Activated CD4-positive, alpha-beta T cell treated with anti-CD3 and anti-CD28 coated beads, Interleukin-2, Interleukin-6, amounts not matched to agents 100 ng/mL and 50 ng/mL, durations not matched to agents 16 hours and 8 hours (primary cell): ENCODE measurements at regions not wholly inside any gene's neighbourhood (a gene's known extent, or its start where the extent isn't known, plus 50 kb on each side); places are given as distances from the start of the nearest gene placed in this dataset.
"Not testable (repeated sequence)": the region's sequence is repeated elsewhere in the genome, so short reads cannot be mapped to it uniquely, and the experiment has no call there.

Source experiments
- DNase-seq: peaks from one replicate; pipeline ENCODE4 v3.0.0-alpha.2; 2020

DNA sequence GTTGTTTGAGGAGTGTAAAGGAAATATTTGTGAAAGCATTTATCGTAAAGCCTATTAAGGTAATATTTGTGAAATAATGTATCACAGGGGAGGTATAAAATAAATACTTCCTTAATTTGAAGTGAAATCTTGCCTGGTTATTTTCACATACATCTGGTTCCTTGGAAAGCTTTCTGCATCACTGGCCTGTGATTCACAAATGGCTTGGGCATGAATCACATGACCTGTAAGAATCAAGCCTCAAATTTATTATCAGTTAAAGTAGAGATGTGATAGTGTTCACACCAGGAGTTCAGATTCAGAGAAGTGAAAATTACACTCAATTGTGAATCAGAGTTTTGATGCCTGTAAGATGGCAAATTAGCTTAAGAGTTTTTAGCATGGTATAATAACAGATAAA is 1911.4 kb downstream of the STIM2 start:
- no peak for DNase-seq

DNA sequence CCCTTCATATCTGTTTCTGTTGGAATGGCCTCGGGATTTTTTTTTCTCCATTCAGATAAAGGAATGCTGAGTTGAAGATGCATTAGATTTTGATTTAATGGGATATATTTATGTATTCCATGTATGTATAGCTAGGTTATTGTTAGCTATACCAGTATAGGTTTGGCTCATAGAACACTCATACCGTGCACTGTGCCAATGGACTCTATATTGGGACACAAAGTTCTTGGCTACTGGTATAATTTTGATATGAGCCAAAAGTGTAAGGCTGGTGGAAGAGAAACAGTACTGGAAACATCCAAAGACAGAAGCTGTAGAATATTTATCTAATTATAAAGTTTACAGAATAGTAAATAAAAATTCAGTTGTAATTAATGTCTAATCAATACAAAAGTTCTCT is 1912.1 kb downstream of the STIM2 start:
- DNase-seq = no peak

DNA sequence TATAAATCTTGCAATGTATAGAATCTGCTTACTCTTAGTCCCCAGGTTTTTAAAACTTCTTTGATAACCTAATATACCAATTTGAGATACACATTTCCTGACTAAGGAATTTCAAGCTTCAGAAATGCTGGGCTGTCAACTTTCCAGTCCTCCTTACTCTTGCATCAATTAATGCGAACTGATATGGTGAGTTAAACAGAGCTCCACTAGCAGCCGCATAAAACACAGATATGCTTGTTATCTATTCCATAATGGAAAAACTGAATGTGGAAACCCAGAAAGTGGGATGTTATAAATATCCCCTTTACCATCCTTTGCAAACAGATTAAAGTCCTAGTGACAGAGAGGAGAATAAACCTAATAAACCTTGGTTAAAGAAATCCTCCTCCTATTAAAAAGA is 1913.7 kb downstream of the STIM2 start:
- DNase-seq = no peak

DNA sequence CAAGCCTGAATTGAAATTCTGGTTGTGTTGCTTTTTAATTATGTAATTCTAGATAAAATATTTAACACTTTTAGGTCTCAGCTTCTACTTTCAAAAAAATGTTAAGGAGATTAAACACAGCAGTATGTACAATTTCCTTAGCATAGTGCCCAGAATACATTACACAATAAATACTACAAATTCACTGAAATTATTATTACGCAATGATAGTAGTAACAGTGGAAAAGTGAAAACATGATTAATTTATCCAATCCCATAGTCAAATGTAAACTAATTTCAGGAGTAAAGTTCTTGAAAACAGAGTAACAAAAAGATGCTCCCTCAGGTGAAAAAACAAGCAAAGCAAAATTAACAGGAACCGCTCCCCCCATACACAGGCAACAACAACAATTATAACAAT is 1915.4 kb downstream of the STIM2 start:
- DNase-seq = no peak

DNA sequence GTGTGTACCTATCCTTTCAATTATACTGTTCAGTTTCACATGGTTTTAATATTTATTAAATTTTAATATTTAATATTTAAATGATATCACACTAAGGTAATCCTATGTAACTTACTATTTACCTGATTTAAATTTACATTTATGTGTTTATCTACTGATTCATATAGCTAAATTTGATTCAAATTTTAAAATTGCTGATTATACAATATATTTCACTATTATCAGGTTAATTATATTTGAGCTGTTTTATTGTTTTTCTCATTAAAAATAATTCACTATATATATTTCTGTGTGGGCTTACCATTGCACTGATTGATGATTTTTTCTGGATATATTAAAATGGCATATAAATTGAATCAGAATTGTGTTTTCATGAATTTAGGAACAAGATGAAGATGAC is 1923.5 kb downstream of the STIM2 start:
- no peak for DNase-seq

DNA sequence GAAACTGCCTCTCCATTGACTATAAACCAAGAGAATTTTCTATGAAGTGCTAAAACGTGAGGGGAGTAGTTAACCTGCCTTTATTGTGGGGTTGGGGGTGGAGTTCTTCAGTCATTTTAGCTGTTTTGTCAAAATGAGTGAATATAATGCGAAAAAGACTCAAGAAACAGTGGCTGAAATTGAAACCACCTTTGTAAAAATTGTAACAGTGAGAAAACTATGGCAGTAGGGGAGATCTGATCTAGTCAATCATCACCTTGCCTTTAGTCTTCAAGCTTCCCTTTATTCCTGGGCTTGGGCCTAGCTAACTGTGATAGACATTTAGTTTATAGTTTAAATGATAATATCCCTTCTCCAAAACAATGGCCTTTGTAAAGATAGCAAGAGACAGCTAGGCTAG is 1927.3 kb downstream of the STIM2 start:
- no peak for DNase-seq

DNA sequence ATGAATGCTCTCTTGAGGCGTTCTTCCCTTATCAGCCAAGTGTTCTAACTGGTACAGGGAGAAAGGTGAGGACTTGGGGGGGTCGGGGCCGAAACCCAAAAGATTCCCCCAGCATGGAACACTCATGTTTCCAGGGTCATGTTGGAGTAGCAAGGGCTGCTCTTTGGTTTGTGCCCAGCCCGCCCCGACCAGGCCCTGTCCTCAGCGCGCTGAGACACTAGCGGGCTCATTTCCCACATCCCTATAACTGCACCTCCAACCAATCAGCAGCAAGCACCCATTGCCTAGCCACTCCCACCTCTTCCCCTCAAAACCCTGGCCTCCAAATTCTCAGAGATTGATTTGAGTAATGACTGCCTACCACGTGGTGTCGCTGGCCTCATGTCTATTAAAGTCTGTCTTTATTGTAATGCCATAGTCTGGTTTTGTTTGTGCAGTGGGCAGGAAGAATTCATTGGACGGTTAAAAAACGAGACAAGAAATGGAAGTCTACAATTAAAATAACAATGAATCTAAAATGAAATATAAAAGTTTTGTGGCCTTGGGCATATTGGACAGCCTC is 1928.4 kb downstream of the STIM2 start:
- DNase-seq = no peak

DNA sequence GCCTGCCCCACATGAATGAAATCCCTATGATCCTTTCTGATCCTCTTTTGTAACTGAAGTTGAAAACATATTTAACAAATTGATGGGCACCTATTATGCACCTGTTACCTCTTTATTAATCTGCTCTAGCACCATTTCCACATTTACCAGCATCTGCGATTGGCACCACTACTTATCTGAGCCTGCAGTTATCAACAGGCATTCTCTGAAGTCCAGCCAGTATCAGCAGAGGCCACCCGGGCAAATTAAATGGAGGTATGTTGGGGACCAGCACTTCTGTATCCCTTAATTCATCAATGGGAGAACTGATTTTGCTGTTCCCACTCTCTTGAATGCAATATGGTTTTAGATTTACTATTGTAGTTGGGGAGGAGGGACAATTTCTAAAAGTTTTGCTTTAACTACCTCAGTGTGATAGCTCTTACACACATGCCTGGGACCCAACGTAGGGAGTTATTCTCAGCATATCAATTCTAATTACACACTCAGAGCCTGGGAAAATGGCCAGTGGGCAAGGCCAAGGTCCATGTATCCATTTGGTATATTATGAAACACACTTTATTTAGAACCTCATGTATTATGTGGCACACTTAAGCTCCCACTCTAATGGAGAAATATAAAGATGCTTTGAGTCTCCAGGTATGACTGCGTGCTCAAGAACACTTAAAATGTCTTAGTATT is 1927.1 kb upstream of the PCDH7 start:
- no peak for DNase-seq

DNA sequence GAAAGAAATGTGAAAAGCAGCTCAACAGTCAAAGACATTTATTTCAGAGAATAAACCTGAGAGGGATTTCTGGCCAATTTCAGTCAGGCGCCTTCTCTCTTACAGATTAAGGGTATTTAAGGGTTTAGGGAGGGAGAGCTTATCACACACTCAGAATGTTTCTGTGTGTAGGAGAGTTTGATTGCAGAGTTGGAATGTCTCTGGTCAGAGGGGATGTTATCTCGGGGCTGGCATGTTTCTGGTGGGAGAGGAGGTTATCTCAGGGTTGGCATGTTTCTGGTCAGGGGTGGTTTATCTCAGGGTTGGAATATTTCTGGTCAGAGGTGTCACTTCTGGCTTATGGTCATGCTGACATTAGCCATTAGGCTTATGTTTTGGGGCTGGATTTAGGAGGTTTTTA is 1920.5 kb upstream of the PCDH7 start:
- no peak for DNase-seq

DNA sequence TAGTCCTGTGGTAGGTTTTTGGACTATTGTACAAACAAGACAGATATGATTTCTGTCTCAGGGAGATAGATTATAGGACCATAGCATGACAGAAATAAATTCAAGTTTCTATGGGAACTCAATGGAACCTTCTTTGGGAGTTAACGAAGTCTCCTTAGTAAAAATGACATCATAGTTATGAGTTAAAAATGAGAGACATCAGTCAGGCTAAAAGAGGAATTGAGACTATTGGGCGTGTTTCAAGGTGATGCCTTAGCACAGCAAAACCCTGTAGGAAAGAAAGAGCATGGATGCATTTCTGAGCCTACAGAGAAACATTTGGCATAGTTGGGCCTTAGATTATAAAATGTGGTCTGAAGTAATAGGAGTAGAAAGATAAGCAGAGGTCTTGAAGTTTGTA is 1909.1 kb upstream of the PCDH7 start:
- DNase-seq = no peak

DNA sequence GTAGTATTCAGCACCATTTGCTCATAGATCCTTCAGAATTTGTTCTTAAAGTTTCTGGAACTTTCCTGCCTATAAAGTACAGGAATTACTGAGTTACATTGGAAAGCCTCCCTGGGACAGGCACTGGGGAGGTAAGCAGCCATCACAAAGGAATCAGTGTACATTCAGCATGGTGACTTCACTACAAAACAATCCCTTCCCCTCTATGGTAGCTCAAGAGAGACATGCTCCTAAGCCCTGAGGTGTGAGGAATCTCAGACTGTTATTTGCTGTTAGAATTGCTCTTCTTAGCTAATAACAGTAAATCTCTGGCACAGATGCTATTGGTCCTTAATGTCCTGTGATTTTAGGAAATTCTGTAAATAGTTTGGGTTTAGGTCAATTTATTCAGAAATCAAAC is 1898.0 kb upstream of the PCDH7 start:
- DNase-seq = no peak

DNA sequence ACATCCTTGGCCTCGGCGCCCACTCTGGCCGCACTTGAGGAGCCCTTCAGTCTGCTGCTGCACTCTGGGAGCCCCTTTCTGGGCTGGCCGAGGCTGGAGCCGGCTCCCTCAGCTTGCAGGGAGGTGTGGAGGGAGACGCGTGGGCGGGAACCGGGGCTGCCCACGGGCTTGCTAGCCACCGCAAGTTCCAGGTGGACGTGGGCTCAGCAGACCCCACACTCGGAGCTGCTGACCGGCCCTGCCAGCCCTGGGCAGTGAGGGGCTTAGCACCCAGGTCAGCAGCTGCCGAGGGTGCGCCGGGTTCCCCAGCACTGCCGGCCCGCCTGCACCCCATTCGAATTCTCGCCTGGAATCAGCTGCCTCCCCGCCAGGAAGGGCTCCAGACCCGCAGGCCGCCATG is 1892.3 kb upstream of the PCDH7 start:
- DNase-seq = no peak

DNA sequence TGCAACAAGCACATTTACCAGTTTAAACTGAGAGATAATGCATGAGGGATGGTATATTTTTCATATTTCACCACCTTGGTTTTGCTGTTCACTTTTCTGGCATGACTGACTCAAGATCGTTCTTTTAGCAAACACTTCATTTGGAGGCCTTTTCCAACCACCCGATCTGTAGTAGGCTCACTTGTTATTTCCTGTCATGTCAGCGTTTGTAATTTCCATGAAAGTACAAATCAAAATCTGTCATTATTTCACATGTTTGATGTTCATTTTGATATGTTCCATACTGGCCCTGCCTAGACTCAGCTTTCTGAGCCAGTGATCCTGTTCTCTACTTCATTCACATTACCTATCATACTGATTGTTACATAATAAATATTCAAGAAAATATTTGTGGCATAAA is 1888.3 kb upstream of the PCDH7 start:
- DNase-seq = no peak

DNA sequence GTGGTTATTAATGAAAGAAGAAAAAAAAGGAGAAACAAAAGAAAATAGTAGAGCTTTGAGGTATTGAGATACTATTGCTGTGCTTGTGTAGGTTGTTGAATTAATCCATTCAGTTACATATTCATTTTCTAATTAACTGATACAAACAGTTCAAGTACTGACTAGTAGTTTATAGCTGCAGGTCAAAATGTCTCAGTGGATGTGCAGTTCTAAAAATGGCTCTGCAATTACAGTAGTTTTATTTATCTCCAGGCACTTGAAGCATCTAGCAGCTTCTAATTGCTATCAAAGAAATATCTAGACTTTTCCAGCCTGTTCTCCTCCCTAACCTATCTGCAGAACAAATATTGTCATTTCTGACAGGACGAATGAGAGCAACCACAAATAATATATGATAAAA is 1887.7 kb upstream of the PCDH7 start:
- DNase-seq = no peak

DNA sequence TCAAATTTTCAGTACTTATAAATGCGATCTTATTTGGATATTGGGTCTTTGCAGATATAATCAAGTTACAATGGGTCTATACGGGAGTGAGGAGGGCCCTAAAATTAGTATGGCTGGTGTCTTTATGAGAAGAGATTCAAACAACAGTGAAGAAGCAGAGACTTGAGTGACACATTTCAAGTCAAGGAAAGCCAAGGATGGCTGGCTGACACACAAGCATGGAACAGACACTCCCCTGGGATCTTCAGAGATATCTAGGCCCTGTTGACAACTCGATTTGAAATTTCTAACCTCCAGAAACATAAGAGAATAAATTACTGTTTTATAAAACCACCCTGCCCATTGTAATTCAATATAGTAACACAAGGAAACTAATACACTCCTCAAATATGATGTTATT is 1886.0 kb upstream of the PCDH7 start:
- no peak for DNase-seq

DNA sequence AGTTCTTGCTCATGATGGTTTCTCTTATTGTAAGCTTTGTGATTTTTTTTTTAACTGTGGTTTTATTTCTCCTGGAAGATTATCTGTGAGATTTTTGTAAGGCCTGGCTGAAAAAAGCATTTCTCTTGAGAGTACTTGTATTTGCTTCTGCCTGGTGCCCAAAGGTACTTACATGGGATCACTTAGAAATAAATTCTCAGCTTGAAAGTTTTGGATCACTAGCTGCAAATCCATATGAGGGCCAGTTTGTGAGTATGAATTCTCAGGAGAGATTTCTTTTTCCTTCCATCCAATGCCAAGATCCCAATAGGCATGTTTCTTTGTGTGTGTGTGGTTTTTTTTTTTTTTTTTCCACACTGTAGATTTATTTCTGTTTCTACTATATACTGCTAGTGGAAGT is 1884.7 kb upstream of the PCDH7 start:
- DNase-seq = no peak

DNA sequence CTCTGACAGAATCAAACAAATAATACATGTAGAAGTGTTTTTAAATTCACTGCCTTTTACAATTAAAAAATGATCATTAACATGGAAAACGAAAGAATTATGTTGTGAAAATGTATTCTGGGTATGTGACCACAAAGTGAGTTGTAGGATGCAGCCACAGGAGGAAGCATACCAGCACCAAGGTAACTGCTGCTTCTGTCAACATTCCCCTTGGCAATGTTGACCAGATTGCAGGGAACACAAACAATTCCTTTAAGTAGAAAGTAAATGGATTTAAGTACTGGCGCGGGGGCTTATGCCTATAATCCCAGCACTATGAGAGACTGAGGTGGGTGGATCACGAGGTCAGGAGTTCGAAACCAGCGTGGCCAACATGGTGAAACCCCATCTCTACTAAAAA is 1877.9 kb upstream of the PCDH7 start:
- DNase-seq = no peak

DNA sequence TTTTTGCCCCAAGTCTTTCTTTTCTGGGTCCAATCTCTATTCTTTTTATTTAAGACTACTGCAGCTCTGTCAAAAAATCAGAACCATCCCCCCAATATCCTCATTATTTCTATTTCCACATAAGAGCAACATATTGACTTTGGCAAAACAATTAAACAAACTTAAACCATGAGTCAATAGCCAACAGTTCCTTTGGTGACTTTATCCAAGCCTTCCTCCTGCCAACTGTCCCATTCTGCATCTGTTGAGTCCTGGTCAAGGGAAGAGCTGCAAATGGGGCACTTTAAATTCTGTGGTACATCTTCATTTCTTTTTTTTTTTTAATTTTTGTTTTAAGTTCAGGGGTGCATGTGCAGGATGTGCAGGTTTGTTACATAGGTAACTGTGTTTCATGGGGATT is 1875.0 kb upstream of the PCDH7 start:
- no peak for DNase-seq

DNA sequence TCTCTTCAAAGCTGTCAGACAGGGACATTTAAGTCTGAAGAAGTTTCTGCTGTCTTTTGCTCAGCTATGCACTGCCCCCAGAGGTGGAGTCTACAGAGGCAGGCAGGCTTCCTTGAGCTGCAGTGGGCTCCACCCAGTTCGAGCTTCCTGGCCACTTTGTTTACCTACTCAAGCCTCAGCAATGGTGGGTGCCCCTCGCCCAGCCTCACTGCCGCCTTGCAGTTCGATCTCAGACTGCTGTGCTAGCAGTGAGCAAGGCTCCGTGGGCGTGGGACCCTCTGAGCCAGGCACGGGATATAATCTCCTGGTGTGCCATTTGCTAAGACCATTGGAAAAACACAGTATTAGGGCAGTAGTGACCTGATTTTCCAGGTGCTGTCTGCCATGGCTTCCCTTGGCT is 1863.1 kb upstream of the PCDH7 start:
- not testable (repeated sequence) for DNase-seq

DNA sequence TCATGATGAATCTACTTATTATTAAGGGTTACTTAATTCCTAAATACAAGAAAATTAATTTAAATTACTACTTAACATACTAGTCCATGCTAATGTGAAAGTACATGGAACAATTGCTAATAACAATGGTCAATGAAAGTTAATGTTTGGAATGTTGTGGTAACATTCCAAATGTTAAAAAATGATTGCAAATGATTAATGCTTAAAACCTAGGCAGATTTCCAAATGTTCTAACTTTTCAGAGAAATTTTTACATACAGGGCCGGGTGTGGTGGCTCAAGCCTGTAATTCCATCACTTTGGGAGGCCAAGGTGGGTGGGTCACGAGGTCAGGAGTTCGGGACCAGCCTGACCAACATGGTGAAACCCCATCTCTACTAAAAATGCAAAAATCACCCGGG is 1851.3 kb upstream of the PCDH7 start:
- no peak for DNase-seq

DNA sequence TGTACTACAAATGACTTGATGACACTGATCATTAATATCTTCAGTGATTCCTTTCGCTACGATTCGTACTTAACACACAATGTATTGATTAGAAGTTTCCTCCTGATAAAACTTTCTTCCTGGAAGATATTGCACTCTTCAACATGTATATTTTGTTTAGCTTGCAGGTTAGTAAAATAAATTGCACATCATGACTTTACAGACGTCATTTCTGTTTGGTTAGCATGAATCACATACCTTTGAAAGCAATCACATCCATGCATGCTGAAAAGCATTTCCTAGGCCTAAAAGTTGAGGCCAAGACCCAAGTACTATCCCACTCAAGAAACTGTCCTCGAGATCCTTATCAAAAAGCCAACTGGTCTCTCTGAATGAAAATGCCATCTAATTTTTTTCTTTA is 1841.0 kb upstream of the PCDH7 start:
- DNase-seq = no peak

DNA sequence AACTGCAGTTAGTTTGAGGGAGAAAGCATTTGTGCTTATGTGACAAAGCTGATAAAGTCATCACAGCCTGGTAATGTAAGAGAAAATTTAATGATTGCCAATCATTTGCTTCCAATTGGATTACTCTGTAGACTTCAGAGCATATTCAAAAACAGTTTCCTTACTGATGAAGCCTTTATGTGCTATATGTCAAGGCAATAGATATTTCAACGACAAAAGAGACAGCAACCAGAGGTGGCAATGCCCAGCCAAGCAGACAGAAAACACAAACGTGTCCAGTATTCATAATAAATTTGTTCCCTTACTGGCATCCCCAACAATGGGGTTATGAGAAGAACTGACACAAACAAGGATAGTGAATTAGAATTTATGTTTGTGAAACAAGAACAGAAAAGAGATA is 1840.3 kb upstream of the PCDH7 start:
- no peak for DNase-seq

DNA sequence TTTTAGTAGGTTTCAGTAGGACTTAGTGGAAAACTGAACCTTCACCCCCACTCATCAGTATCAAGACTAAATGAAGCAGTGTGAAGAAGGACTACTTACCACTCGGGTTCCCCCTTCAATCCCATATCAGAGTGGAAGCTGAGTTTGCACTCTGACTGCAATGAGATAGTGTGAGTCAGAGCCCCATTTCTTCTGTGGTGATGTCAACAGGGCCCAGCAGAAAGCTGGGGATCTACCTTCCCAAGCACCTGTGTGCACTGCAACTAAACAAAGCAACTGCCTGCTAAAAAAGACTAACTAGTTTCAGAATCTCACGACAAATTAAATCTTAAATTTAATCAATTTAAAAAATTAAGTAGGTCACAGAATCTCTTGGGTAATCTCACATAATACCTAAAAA is 1837.0 kb upstream of the PCDH7 start:
- DNase-seq = no peak

DNA sequence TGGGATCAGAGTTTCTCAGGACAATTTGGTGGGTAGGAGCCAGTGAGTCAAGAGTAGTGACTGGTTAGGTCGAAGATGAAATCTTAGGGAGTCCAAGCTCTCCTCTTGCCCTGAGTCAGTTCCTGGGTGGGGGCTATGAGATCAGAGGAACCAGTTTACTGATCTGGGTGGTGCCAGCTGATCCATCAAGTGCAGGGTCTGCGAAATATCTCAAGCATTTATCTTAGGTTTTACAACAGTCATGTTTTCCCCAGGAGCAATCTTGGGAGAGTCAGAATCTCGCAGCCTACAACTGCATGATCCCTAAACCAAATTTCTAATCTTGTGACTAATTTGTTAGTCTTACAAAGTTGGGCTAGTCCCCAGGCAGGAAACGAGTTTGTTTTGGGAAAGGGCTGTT is 1833.2 kb upstream of the PCDH7 start:
- no peak for DNase-seq

DNA sequence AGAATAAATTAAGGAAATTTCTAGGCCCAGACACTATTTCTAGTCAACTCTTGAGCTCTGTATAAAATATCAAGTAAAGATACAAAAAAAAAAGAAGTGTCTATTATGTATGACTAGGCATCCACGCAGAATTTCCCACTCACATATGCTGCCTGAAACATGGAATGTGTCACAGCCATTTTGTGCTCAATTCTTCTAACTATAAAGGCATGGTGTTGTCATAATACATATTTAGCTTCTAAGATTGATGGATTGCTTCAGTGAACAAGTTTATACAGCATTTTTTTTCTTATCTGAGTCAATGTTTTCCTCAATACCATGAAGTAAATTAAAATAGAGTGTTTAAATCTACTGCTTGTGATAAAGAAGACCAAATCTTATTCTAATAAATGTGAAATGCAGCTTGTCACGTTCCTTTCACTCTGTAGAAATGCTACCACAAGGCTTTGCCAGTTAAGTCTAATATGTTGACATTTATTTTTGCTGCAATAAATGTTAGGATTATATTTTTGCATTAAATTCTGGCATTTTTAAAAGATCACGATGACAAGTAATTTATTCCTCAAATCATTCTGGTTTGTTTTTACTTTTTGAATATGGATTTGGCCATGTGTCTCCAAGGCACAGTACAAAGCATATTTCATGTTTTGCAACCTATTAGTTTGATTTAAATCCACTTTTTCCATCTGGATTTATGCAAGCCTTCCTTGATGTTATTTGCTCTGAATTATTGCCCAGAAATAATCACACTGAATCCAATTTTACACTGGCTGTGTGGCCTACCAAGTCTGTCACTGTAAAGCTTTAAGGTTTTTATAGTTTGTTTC is 1829.0 kb upstream of the PCDH7 start:
- no peak for DNase-seq
